GM12878 (cell line): ENCODE measurements at regions not wholly inside any gene's neighbourhood (a gene's known extent, or its start where the extent isn't known, plus 50 kb on each side); places are given as distances from the start of the nearest gene placed in this dataset.

ENCODE experiments used
- ATAC-seq: fragments of 200-7000 bp; cut with Tn5 transposase; 3 replicates; pipeline ENCODE4 v1.9.1; 2020; ENCODE audit warnings: mild to moderate bottlenecking, moderate library complexity
- BruUV-seq: library from RNA; stranded (reverse); fragments of 400-500 nt; replicated peaks from 2 replicates; lab custom pipeline; 2021; lab: Mats Ljungman, UMichigan
- CTCF ChIA-PET: fragments of 300-600 bp; sonication (Branson Sonifier 250); formaldehyde crosslinking; extraction: SDS; loops from one replicate; lab custom pipeline; 2021; ENCODE audit warnings: inconsistent platforms; lab: Yijun Ruan, JAX
- POLR2A ChIA-PET: fragments of 350-600 bp; formaldehyde crosslinking; extraction: SDS; loops from one replicate; lab custom pipeline; 2021; ENCODE audit warnings: inconsistent platforms; lab: Charles Lee
- RAD21 ChIA-PET: fragments of 300-600 bp; sonication (Branson Sonifier 250); formaldehyde crosslinking; loops from one replicate; lab custom pipeline; 2023; ENCODE audit warnings: antibody characterized with exemption; ENCODE audit not compliant: unreplicated experiment; lab: Charles Lee
- SMC1A ChIA-PET: fragments of 300-600 bp; sonication (Branson Sonifier 250); formaldehyde crosslinking; loops from one replicate; lab custom pipeline; 2023; ENCODE audit not compliant: unreplicated experiment, uncharacterized antibody; lab: Charles Lee
- DNase-seq: peaks from one replicate; pipeline ENCODE4 v3.0.0-alpha.2; 2011; ENCODE audit warnings: low read depth, low spot score
- FAIRE-seq: peaks from 3 replicates; lab custom pipeline; 2011; peaks lifted over from hg19 to GRCh38; lab: Jason Lieb, UNC
- H2AFZ ChIP-seq: 2 replicates; pipeline ENCODE4 v1.6.0; 2011; ENCODE audit warnings: low read depth, low read length, control low read depth; ENCODE audit not compliant: control insufficient read depth
- H3K27ac ChIP-seq: 2 replicates; pipeline ENCODE4 v1.5.1; 2011; ENCODE audit warnings: control low read depth; ENCODE audit not compliant: control insufficient read depth, insufficient read depth
- H3K27me3 ChIP-seq, 2 experiments: replicated peaks in 1 of 2; 2 replicates each; pipeline versions ENCODE4 v1.6.0 to v1.6.1; 2011; ENCODE audit warnings: low read length in 1 of 2; ENCODE audit not compliant: control insufficient read depth in 2 of 2, insufficient read depth in 2 of 2
- H3K36me3 ChIP-seq, 2 experiments: 2 replicates each; pipeline ENCODE4 v1.5.1; 2011; ENCODE audit warnings: low read length in 1 of 2; ENCODE audit not compliant: control insufficient read depth in 2 of 2, insufficient read depth in 2 of 2
- H3K4me1 ChIP-seq: 2 replicates; pipeline ENCODE4 v1.6.1; 2011; ENCODE audit warnings: mild to moderate bottlenecking, low read length, moderate library complexity, mixed read lengths; ENCODE audit not compliant: control insufficient read depth, insufficient read depth
- H3K4me2 ChIP-seq: 2 replicates; pipeline ENCODE4 v1.6.0; 2011; ENCODE audit warnings: control low read depth; ENCODE audit not compliant: control insufficient read depth, insufficient read depth
- H3K4me3 ChIP-seq: fragments of 200-600 bp; sonication (generic); 2 replicates; pipeline ENCODE4 v1.5.1; 2016
- H3K79me2 ChIP-seq: 2 replicates; pipeline ENCODE4 v1.6.0; 2011; ENCODE audit warnings: low read length; ENCODE audit not compliant: control insufficient read depth, insufficient read depth
- H3K9ac ChIP-seq: 2 replicates; pipeline ENCODE4 v1.8.0; 2011; ENCODE audit warnings: low read length, control low read depth, mixed read lengths; ENCODE audit not compliant: control insufficient read depth, insufficient read depth
- H3K9me3 ChIP-seq: replicated peaks from 3 replicates; pipeline ENCODE4 v1.5.1; 2011; ENCODE audit warnings: mild to moderate bottlenecking, low read length; ENCODE audit not compliant: control insufficient read depth, insufficient read depth
- H4K20me1 ChIP-seq: 2 replicates; pipeline ENCODE4 v1.6.0; 2011; ENCODE audit not compliant: control insufficient read depth, insufficient read depth
- BACH1 ChIP-seq: fragments of 450-650 bp; IDR thresholded peaks from 2 replicates; pipeline ENCODE4 v1.6.1; 2017; ENCODE audit warnings: mild to moderate bottlenecking, borderline replicate concordance
- CREM ChIP-seq: IDR thresholded peaks from 2 replicates; pipeline ENCODE4 v1.6.1; 2014; ENCODE audit warnings: antibody characterized with exemption, low read depth
- EP300 ChIP-seq, 2 experiments: fragments of 150-350 bp in 1 of 2; IDR thresholded peaks; 2 replicates each; pipeline ENCODE4 v1.6.1; 2011 to 2012; ENCODE audit warnings: low read depth in 2 of 2, low read length in 2 of 2, borderline replicate concordance in 1 of 2, improper control_type of control experiment in 1 of 2, inconsistent platforms in 1 of 2; ENCODE audit not compliant: control insufficient read depth in 1 of 2
- ETV6 ChIP-seq, 2 experiments: fragments of 450-650 bp in 1 of 2; IDR thresholded peaks in 1 of 2; conservative IDR thresholded peaks in 1 of 2; 2 replicates each; pipeline ENCODE4 v1.6.1; 2014; ENCODE audit warnings: antibody characterized with exemption in 1 of 2, borderline replicate concordance in 1 of 2, low read depth in 1 of 2, mild to moderate bottlenecking in 1 of 2, moderate library complexity in 1 of 2
- HDAC6 ChIP-seq: fragments of 200-600 bp; sonication (generic); IDR thresholded peaks from one replicate; pipeline ENCODE4 v1.8.0; 2017; ENCODE audit warnings: antibody characterized with exemption; ENCODE audit not compliant: unreplicated experiment
- IKZF2 ChIP-seq, 2 experiments: fragments of 450-650 bp; IDR thresholded peaks; 2 replicates each; pipeline ENCODE4 v1.6.1; 2017; ENCODE audit warnings: mild to moderate bottlenecking in 2 of 2, moderate library complexity in 2 of 2
- LARP7 ChIP-seq: fragments of 450-650 bp; IDR thresholded peaks from 2 replicates; pipeline ENCODE4 v1.6.1; 2017; ENCODE audit warnings: mild to moderate bottlenecking
- POLR2AphosphoS2 ChIP-seq: IDR thresholded peaks from 2 replicates; pipeline ENCODE4 v1.6.1; 2011; ENCODE audit warnings: low read depth, mild to moderate bottlenecking, low read length, improper control_type of control experiment, moderate library complexity
- RUNX3 ChIP-seq: IDR thresholded peaks from 2 replicates; pipeline ENCODE4 v1.6.1; 2012; ENCODE audit warnings: low read length, inconsistent platforms
- STAT3 ChIP-seq: IDR thresholded peaks from 2 replicates; pipeline ENCODE4 v1.6.1; 2011; ENCODE audit warnings: low read depth, low read length, improper control_type of control experiment
- SUZ12 ChIP-seq: fragments of 200-600 bp; sonication (generic); IDR thresholded peaks from one replicate; pipeline ENCODE4 v1.6.1; 2018; ENCODE audit warnings: antibody characterized with exemption, mild to moderate bottlenecking; ENCODE audit not compliant: unreplicated experiment
- TCF3 ChIP-seq: IDR thresholded peaks from 2 replicates; pipeline ENCODE4 v1.6.1; 2012; ENCODE audit warnings: low read depth, mild to moderate bottlenecking, low read length, borderline replicate concordance; ENCODE audit not compliant: insufficient read depth
- YY1 ChIP-seq: IDR thresholded peaks from 2 replicates; pipeline ENCODE4 v1.6.1; 2011; ENCODE audit warnings: low read depth, mild to moderate bottlenecking, low read length
- WGBS: methylation state at CpG from one replicate; pipeline ENCODE4 v1.1.6; 2016; ENCODE audit warnings: low lambda C conversion rate; ENCODE audit not compliant: insufficient replicate concordance, insufficient coverage; ENCODE audit errors: missing lambda C conversion rate; 5-methylcytosine and 5-hydroxymethylcytosine counted together
- in situ Hi-C: fragments of 300-500 bp; cut with MboI; formaldehyde crosslinking; loops from 9 replicates; pipeline ENCODE4 v1.14.3; 2018; ENCODE audit warnings: mixed read lengths
- intact Hi-C: fragments of 100-400 bp; cut with micrococcal nuclease; formaldehyde crosslinking; loops from one replicate; pipeline ENCODE4 v1.14.2; 2022; ENCODE audit not compliant: unreplicated experiment
- TF ChIP-seq, protein P1 (sequence below): IDR thresholded peaks from 2 replicates; pipeline ENCODE4 v1.6.1; 2011; ENCODE audit warnings: low read depth, mild to moderate bottlenecking, low read length, moderate library complexity, borderline replicate concordance; ENCODE audit errors: extremely low read depth

GRCh38 chr11:121714351-121714750 lies 261.6 kb upstream of the SORL1-AS1 start:
- in situ Hi-C loops (no loop called here), intact Hi-C loops (no loop called here)
- BruUV-seq = no TSS peak
- POLR2A ChIA-PET = no interaction called here
- SMC1A ChIA-PET = no interaction called here
- H3K9ac ChIP-seq = no peak overlapping the region
- RAD21 ChIA-PET = no interaction called here
- CTCF ChIA-PET = no interaction called here
- H3K4me3 ChIP-seq = no peak overlapping the region
- H3K9me3 ChIP-seq = no peaks in the 10 kb centered on the region
- H3K36me3 ChIP-seq = no peaks in the 10 kb centered on the region
- H2AFZ ChIP-seq = no peak overlapping the region
- H3K4me2 ChIP-seq = no peak overlapping the region
- no peaks in the 10 kb centered on the region for H3K79me2 ChIP-seq
- DNase-seq (no peak), FAIRE-seq (no peak), ATAC-seq (no peak)
- H3K27ac ChIP-seq = no peak overlapping the region
- WGBS = 51% methylated on average over 3 of the region's 3 CpGs
- H4K20me1 ChIP-seq = no peaks in the 10 kb centered on the region
- H3K27me3 ChIP-seq = no peaks in the 10 kb centered on the region
- no peaks in the 10 kb centered on the region for H3K4me1 ChIP-seq
- no peak for TF ChIP-seq HDAC6
- TF ChIP-seq TCF3 = no peak
- no peak for TF ChIP-seq CREM
- no peak for TF ChIP-seq BACH1
- TF ChIP-seq, protein P1, sequence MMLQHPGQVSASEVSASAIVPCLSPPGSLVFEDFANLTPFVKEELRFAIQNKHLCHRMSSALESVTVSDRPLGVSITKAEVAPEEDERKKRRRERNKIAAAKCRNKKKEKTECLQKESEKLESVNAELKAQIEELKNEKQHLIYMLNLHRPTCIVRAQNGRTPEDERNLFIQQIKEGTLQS = no peak
- TF ChIP-seq ETV6 (conservative IDR thresholded peaks at IDR 0.05 in 1 of 2, IDR thresholded peaks at IDR 0.05 in 1 of 2; ENCODE audit: borderline replicate concordance in 1 of 2, low read depth in 1 of 2) = no peak
- no peak for TF ChIP-seq RUNX3
- TF ChIP-seq LARP7 = no peak
- TF ChIP-seq EP300 (IDR thresholded peaks at IDR 0.05; ENCODE audit: borderline replicate concordance in 1 of 2, control insufficient read depth in 1 of 2, low read depth in 2 of 2, low read length in 2 of 2) = no peak
- TF ChIP-seq YY1 = no peak
- TF ChIP-seq IKZF2 (IDR thresholded peaks at IDR 0.05) = no peak
- no peak for TF ChIP-seq STAT3
- TF ChIP-seq SUZ12 = no peak
- no peak for TF ChIP-seq POLR2AphosphoS2
